VCaP (cell line): ENCODE measurements at regions not wholly inside any gene's neighbourhood (a gene's known extent, or its start where the extent isn't known, plus 50 kb on each side); places are given as distances from the start of the nearest gene placed in this dataset.
"Not testable (repeated sequence)": the region's sequence is repeated elsewhere in the genome, so short reads cannot be mapped to it uniquely, and the experiment has no call there.

Experiments used
- H3K27ac ChIP-seq: fragments of 450-650 bp; 2 replicates; pipeline ENCODE4 v1.5.1; 2017
- CTCF ChIP-seq: fragments of 450-650 bp; conservative IDR thresholded peaks from 2 replicates; pipeline ENCODE4 v1.5.1; 2017; ENCODE audit warnings: mild to moderate bottlenecking, moderate library complexity

- no peak overlapping the region for H3K27ac ChIP-seq
- no peak for TF ChIP-seq CTCF
These were observed 511.2 kb downstream of the DCDC2C start for GRCh38 chr2:4214444-4215205.

- no peak overlapping the region for H3K27ac ChIP-seq
- no peak for TF ChIP-seq CTCF
These were observed 514.4 kb downstream of the DCDC2C start for GRCh38 chr2:4217737-4218136.

- no peak overlapping the region for H3K27ac ChIP-seq
- TF ChIP-seq CTCF, result no peak
These were observed 515.7 kb downstream of the DCDC2C start for GRCh38 chr2:4219101-4219500.

GRCh38 chr2:4219571-4219970 lies 516.2 kb downstream of the DCDC2C start:
- no peak for TF ChIP-seq CTCF
- H3K27ac ChIP-seq, result no peak overlapping the region

- no peak overlapping the region for H3K27ac ChIP-seq
These were observed 518.1 kb downstream of the DCDC2C start for GRCh38 chr2:4221434-4221833.

GRCh38 chr2:4221845-4222244 lies 518.5 kb downstream of the DCDC2C start:
- TF ChIP-seq CTCF, result no peak
- H3K27ac ChIP-seq, result no peak overlapping the region

More at GRCh38 chr2:4221434-4221833, 518.1 kb downstream of the DCDC2C start:
- no peak for TF ChIP-seq CTCF

- H3K27ac ChIP-seq, result not testable (repeated sequence)
These were observed 541.0 kb downstream of the DCDC2C start for GRCh38 chr2:4244422-4244821.

GRCh38 chr2:4246364-4247131 lies 543.2 kb downstream of the DCDC2C start:
- TF ChIP-seq CTCF, result no peak
- H3K27ac ChIP-seq, result peak overlapping the region; percentile 80
